MG63 (cell line): ENCODE measurements at regions not wholly inside any gene's neighbourhood (a gene's known extent, or its start where the extent isn't known, plus 50 kb on each side); places are given as distances from the start of the nearest gene placed in this dataset.

ENCODE experiments used
- DNase-seq: peaks from one replicate; pipeline ENCODE4 v3.0.0-alpha.2; 2020
- H3K27me3 ChIP-seq: fragments of 250-450 bp; sonication (Bioruptor Pico); 2 replicates; pipeline ENCODE4 v1.5.1; 2020; ENCODE audit warnings: mild to moderate bottlenecking, moderate library complexity
- H3K36me3 ChIP-seq: fragments of 250-450 bp; sonication (Bioruptor Pico); 2 replicates; pipeline ENCODE4 v1.5.1; 2020; ENCODE audit warnings: mild to moderate bottlenecking, moderate library complexity
- H3K4me3 ChIP-seq: fragments of 250-450 bp; sonication (Bioruptor Pico); 2 replicates; pipeline ENCODE4 v1.5.1; 2020; ENCODE audit warnings: mild to moderate bottlenecking, moderate library complexity
- H3K9me3 ChIP-seq: fragments of 250-450 bp; sonication (Bioruptor Pico); 2 replicates; pipeline ENCODE4 v1.5.1; 2020; ENCODE audit warnings: mild to moderate bottlenecking, moderate library complexity

DNA sequence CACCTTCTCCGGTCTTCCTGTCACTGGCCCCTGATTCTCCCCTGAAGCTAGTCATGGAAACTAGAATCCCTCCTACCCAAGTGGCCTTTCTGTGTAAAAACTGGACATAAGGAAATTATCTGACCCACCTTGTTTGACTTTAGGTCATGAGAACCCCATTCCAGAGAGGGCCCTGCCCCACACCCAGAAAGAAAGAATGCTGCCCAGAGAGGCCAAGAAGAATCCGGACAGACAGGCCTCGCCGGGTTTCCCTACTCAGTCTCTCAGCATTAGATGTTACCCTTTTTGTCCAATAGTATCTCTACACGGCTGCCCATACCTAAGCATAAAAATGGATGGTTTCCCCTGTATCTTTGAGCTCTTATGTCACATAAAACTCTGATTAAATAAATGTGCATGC is 83.3 kb upstream of the HELT start:
- Histone ChIP-seq H3K4me3 (no peak overlapping the region), H3K36me3 (no peaks in the 10 kb centered on the region), H3K9me3 (no peaks in the 10 kb centered on the region), H3K27me3 (no peaks in the 10 kb centered on the region)
- DNase-seq, result no peak

DNA sequence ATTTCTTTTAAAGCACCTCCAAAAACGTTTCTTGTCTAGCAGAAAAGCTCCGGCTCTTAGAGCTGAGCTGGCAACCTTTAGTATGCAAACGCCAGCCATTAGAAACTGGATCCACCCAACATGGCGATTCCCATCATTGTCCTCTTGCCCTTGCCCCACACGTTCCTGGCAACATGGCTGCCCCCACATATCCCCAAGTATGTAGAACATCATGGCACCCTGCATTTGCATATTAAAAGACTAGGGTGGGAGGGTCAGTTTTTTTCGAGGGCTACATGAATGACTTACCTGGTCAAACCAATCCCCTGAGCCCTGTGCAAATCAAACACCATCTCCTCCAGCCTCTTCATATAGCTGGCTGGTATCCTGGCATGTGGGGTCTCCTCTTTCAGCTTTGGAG is 82.2 kb upstream of the HELT start:
- H3K27me3 ChIP-seq, result no peaks in the 10 kb centered on the region
- H3K9me3 ChIP-seq, result no peaks in the 10 kb centered on the region
- H3K36me3 ChIP-seq, result no peaks in the 10 kb centered on the region
- DNase-seq, result no peak
- no peak overlapping the region for H3K4me3 ChIP-seq

DNA sequence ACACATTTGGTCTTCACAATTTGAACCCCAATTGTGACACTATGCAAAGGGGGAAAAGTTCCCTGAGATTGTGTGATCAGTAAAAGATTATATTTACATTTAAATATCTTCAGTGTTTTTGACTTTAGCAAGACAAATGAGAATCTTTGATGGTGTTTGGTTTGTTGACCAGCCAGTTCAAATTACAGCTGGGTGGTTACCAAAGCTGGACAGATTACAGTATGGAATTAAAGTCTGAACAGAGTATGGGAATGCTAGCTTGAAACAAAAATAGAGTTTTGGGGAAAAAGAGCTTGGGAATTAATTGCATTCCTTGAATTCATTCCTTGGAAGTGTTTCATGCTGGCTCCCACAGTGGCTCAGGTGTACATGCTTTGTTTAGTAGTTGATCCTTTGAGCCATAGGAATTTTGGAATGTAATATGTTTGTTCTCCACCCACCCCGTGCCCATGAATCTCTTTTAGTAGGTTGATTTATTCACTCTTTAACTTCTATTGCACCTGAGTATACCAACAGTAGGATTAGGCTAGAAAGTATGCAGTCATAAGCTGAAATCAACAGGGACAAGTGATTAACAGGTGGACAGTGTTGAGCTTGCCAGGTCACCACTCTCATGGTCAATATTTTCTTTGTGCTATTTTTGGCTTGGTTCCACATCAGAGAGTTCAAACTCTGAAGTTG is 81.1 kb upstream of the HELT start:
- Histone ChIP-seq H3K36me3 (no peaks in the 10 kb centered on the region), H3K27me3 (no peaks in the 10 kb centered on the region), H3K4me3 (no peak overlapping the region), H3K9me3 (no peaks in the 10 kb centered on the region)
- DNase-seq, result no peak

DNA sequence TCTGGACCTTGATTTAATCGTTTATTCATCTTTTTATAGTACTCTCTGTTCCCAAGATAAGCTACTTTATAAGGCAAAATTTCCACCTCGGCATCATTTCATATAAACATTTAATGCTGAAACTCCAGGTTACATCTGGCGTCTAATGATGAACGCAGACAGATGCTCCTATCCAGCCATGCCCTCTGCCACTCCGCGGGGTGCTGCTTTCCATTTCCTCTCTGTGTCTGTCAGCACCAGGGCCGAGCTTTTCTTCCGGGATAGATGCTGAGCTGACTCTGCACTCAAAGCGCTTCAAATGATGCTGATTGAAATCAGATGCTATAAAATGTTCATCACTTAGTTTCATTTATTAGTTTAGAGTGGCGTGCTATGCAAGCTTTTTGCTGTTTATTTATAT is 80.5 kb upstream of the HELT start:
- Histone ChIP-seq H3K4me3 (no peak overlapping the region), H3K36me3 (no peaks in the 10 kb centered on the region), H3K27me3 (no peaks in the 10 kb centered on the region), H3K9me3 (no peaks in the 10 kb centered on the region)
- DNase-seq, result peak; percentile 4

DNA sequence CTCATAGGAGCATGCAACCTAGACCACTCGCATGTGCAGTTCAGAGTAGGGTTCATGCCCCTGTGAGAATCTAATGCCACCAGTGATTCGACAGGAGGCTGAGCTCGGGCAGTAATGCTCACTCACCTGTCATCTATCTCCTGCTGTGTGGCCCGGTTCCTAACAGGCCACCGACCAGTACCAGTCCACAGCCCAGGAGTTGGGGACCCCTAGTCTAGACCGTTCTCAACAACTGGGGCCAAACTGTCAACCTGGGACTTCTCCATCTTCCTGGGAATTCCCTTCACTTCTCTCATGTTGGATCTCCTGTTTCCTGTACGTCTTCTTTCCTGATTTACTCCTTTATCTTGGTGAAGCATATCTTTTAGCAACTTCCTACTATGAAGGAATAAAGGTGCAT is 79.4 kb upstream of the HELT start:
- H3K9me3 ChIP-seq, result no peaks in the 10 kb centered on the region
- H3K36me3 ChIP-seq, result no peaks in the 10 kb centered on the region
- DNase-seq, result no peak
- H3K4me3 ChIP-seq, result no peak overlapping the region
- H3K27me3 ChIP-seq, result no peaks in the 10 kb centered on the region

DNA sequence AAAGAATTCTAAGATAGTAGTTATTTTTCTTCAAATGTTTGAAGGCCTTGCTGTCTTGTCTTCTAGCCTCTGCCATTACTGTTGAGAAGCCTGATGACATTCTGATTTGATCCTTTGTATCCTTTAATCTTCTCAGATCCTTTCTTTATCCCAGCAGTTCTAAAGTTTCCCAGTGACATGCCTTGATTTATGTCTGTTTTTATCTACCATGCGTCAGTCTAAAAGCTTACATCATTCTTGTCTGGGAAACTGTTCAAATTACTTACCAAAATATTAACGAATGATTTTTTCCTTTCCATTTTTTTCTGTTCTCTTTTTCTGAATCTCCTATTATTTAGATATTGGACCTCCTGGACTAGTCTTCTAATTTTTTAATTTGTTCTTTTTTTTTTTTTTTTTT is 78.3 kb upstream of the HELT start:
- Histone ChIP-seq H3K9me3 (no peaks in the 10 kb centered on the region), H3K27me3 (no peaks in the 10 kb centered on the region), H3K4me3 (no peak overlapping the region), H3K36me3 (no peaks in the 10 kb centered on the region)
- DNase-seq, result no peak

DNA sequence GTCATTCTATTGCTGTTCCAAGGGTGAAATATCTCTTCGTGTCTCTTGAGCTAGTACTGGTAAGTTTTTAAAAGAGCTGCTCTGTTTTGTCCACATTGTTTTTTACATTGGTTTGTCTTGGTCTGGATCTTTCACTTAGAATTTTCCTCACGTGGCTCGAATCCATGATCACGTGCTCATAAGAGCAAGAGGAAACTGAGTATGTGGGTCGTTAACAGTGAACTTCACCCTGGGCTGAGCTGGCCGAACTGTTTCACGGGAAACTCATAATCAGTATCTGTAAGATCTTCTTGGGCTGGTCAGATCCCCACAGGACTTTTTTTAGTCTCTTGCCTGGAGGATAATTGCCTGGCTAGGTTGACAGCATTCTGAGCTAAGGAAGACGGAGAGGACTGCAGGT is 77.8 kb upstream of the HELT start:
- no peak for DNase-seq
- H3K4me3 ChIP-seq, result no peak overlapping the region
- H3K27me3 ChIP-seq, result no peaks in the 10 kb centered on the region
- no peaks in the 10 kb centered on the region for H3K36me3 ChIP-seq
- H3K9me3 ChIP-seq, result no peaks in the 10 kb centered on the region

DNA sequence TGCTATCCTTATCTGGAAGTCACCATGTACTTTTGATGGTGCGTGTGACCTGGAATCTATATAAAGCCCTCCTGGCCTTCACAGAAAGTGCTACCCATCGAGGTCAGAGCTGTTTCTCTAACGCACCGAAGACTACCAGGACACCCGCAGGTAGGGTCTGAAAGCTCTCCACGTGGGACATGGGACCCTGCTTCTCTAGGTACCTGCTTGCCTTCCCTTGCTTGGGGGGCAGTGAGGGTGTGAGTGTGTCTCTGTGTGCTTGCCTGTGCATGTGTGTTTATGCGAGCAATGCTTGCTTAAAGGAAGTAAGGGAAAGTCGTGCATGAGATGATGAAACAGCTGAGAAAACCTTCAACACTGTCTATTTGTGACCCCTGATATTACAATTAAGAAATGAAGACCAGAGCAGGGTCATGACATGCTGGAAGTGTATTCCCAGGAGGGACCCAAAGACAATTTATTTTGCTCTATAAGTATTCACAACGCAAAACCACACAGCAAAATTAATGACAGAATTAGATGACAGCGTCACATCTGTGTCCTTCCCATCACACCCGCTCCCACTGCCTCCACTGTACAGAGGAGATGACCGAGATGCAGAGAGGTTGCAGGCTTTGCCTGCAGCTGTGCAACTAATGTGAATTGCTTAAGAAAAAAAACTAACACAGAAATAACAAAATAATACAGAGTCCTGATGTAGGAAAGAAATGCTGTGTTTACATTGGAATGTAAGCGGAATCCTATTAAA is 76.4 kb upstream of the HELT start:
- H3K27me3 ChIP-seq, result no peaks in the 10 kb centered on the region

DNA sequence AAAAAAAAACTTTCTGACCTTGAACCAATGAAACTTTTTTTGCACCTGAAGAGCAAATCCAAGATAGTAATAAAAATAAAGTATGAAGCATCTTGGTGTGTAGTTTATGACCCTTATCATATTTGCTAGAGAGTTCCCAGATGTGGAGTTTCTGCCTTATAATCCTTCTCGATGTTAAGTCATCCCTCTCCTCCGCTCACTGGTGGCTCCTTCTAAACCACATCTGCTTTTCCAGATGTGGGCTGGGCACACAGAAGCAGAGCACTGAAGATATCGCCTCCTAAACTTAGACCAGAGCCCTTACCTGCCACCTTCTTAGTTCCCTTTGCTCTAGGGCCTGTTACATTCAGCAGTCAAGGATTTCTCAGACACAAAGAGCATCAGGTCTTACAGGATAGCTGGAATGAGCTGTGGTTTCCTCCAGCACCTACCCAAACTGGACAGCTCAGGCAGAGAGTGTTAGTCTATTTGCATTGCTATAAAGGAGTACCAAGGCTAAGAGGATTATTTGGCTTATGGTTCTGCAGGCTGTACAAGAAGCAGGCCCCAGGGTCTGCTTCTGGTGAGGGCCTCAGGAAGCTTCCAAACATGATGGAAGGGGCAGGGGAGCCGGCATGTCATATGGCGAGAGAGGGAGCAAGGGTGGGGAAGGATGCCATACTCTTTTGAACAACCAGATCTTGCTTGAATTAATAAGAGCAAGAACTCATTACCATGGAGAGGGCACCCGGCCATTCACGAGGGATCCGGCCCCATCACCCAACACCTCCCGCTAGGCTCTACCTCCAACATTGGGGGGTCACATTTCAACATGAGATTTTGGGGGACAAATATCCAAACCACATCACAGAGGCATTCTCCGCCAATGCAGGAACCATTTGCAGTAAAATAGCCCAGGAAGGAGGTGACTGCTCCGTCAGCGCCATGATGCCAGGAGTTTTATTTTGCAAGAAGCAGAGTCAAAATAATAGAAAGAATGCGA is 75.6 kb upstream of the HELT start:
- no peaks in the 10 kb centered on the region for H3K27me3 ChIP-seq
- no peaks in the 10 kb centered on the region for H3K9me3 ChIP-seq
- no peak overlapping the region for H3K4me3 ChIP-seq
- H3K36me3 ChIP-seq, result no peaks in the 10 kb centered on the region
- no peak for DNase-seq

More for the DNA sequence above, 76.4 kb upstream of the HELT start:
- Histone ChIP-seq H3K36me3 (no peaks in the 10 kb centered on the region), H3K4me3 (no peak overlapping the region), H3K9me3 (no peaks in the 10 kb centered on the region)
- DNase-seq, result no peak

DNA sequence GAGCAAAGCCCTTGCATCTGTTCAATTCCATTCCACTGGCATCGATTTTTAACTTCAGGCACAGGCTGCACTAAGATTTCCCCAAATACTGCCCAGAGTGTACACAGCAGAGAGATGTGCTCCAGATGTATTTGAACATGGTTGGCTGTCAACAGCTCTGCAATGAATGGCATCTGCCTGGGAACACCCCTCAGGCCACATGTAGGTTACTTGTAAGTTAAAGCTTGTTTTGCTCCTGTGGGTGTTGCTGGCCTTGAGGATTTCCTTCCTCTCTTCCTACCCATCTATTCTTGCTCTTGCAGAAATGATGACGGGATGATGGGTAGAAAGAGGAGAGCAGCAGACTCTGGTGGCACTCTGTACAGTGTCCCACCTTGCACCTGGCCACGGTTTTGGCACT is 69.3 kb upstream of the HELT start:
- DNase-seq, result no peak
- no peaks in the 10 kb centered on the region for H3K36me3 ChIP-seq
- H3K9me3 ChIP-seq, result no peaks in the 10 kb centered on the region
- no peak overlapping the region for H3K4me3 ChIP-seq
- no peaks in the 10 kb centered on the region for H3K27me3 ChIP-seq

DNA sequence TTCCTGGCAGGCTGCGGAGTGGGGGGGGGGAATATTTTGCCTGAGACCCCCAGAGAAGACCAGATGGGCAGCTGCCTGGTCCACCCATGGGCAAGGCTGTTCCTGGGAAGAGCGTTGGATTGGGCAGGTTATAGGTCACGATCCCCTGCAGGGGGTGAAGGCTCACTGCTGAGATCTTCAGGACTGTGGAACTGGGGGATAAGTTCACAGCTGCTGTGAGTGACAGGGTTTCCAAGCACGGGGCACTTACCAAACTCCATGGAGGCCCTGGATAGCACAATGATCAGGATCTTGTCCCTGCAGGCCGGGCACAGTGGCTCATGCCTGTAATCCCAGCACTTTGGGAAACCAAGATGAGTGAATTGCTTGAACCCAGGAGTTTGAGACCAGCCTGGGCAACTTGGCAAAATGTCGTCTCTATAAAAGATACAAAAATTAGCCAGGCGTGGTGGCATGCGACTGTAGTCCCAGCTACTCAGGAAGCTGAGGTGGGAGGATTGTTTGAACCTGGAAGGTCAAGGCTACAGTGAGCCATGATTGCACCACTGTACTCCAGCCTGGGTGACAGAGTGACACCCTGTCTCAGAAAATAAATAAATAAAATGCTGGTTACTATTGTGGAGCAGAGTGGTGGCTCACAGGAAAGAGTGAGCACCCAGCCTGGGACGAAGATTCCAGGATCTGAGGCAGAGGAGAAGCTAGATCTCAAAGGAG is 68.0 kb upstream of the HELT start:
- Histone ChIP-seq H3K27me3 (no peaks in the 10 kb centered on the region), H3K4me3 (no peak overlapping the region), H3K36me3 (no peaks in the 10 kb centered on the region), H3K9me3 (no peaks in the 10 kb centered on the region)
- no peak for DNase-seq

DNA sequence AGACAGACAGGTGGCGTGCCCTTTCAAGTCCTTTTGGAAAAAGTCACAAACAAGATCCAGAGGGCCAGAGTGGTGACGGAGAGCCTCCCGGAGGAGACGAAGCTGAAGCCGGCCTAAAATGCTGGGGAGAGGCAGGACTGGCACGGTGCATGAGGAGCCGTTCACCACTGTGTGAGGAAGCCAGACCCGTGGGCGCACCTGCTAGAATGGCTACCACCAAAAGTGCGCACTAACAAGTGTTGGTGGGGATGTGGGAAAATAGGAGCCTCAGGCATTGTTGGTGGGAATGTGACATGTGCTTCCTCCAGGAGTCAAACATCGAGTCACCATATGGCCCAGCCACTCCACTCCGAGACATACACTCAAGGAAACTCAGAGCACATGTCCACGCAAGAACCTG is 67.4 kb upstream of the HELT start:
- Histone ChIP-seq H3K36me3 (no peaks in the 10 kb centered on the region), H3K9me3 (no peaks in the 10 kb centered on the region), H3K27me3 (no peaks in the 10 kb centered on the region), H3K4me3 (no peak overlapping the region)
- DNase-seq, result no peak

DNA sequence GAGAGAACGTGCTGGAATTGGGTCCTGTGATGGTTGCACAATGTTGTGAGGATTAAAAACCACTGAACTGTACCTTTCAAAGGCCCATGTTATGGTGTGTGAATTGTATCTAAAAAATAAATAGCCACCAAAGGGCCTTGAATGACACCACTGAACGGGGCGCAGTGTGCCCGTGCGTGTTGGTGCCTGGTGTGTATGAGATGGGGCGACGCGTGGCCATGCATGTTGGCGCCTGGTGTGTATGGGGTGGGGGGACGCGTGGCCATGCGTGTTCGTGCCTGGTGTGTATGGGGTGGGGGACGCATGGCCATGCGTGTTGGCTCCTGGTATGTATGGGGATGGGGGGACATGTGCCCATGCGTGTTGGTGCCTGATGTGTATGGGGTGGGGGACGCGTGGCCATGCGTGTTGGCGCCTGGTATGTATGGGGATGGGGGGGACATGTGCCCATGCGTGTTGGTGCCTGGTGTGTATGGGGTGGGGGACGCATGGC is 66.6 kb upstream of the HELT start:
- DNase-seq, result no peak
- H3K27me3 ChIP-seq, result no peaks in the 10 kb centered on the region

DNA sequence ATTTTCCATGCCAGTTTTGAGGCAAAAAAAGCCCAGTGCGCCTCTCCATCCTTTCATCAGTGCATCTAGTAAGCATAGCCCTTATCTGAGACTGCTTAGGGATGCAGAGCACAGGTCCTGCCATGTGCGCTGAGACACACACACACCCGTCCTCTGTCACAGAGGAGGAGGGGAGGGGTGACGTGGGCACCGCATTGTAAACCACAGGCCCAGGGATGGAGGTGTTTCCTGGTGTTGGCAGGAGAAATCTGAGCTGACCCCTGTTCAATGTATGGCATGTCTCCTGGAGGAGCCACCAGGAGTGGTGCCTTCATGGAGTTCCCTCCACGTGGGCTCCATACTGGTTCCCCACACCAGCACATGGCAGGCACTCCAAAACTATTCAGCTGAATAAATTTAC is 65.8 kb upstream of the HELT start:
- H3K36me3 ChIP-seq, result no peaks in the 10 kb centered on the region
- DNase-seq, result no peak
- H3K9me3 ChIP-seq, result no peaks in the 10 kb centered on the region
- no peaks in the 10 kb centered on the region for H3K27me3 ChIP-seq
- H3K4me3 ChIP-seq, result no peak overlapping the region

More for the DNA sequence above, 66.6 kb upstream of the HELT start:
- Histone ChIP-seq H3K36me3 (no peaks in the 10 kb centered on the region), H3K9me3 (no peaks in the 10 kb centered on the region), H3K4me3 (no peak overlapping the region)

DNA sequence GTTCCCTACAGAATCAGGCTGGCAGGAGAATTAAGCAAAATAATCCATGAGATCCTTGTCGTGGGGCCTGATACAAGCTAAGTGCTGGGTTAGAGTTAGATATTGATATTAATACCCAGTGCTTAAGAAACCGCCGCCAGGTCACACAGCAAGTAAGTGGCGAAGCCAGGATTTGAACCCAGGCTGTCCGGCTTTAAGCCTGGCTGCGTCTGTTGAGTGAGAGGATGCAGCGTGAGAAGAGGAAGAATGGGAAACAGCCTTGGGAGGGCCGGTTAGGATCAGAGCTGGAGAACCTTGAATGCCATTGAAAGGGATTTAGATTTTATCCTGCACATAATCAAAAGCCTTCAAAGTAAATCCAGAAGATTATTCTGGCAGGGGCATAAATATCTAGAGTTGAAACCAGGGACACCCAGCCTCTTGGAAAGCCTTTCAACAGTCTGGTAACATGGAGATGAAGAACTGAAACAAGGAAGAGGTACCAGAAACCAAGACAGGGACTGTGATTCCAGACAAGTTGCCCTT is 64.8 kb upstream of the HELT start:
- Histone ChIP-seq H3K27me3 (no peaks in the 10 kb centered on the region), H3K9me3 (no peaks in the 10 kb centered on the region), H3K4me3 (no peak overlapping the region), H3K36me3 (no peaks in the 10 kb centered on the region)
- no peak for DNase-seq

DNA sequence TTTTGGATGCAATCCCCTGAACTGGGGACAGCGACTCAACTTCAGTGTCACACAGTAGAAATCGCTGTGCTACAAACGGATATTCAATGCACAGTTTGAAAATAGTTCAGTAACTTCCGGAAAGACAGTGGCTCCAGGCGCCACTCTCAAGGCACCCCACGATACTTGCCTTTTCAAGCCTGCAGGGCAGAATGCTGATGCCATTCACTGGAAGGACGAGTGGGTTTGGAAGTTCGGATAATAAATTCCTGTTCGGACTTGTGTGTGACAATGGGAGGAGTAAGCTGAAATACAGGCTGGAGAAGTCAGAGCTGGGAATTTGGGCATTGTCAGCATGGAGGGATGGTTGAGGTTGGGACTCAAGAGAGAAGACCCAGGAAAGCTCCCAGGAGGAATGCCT is 64.3 kb upstream of the HELT start:
- no peak overlapping the region for H3K4me3 ChIP-seq
- H3K27me3 ChIP-seq, result no peaks in the 10 kb centered on the region
- no peaks in the 10 kb centered on the region for H3K9me3 ChIP-seq
- H3K36me3 ChIP-seq, result no peaks in the 10 kb centered on the region
- no peak for DNase-seq
